ENCODE measurements at regions not wholly inside any gene's neighbourhood (a gene's known extent, or its start where the extent isn't known, plus 50 kb on each side); places are given as distances from the start of the nearest gene placed in this dataset.

GRCh38 chr6:87791029-87791428, 89.0 kb upstream of the AKIRIN2 start:
- Histone ChIP-seq H3K36me3 (ENCODE audit: insufficient read depth, low read length) (no peaks in the 10 kb centered on the region), H3K4me1 (ENCODE audit: insufficient read depth, low read length) (no peaks in the 10 kb centered on the region), H3K4me3 (ENCODE audit: low read length) (no peak overlapping the region), H3K27me3 (ENCODE audit: insufficient read depth, low read length, poor library complexity, severe bottlenecking) (no peaks in the 10 kb centered on the region), H3K27ac (ENCODE audit: low read depth, low read length) (no peak overlapping the region), H3K9me3 (ENCODE audit: low read length) (no peaks in the 10 kb centered on the region)
- H3K4me3 Mint-ChIP-seq, result no peak overlapping the region
- no peak for DNase-seq
- ChIA-PET CTCF (no interaction called here), POLR2A (no interaction called here)
- no peak overlapping the region for H3K27ac Mint-ChIP-seq
- no peaks in the 10 kb centered on the region for H3K4me1 Mint-ChIP-seq
- no peaks in the 10 kb centered on the region for H3K36me3 Mint-ChIP-seq
- H3K27me3 Mint-ChIP-seq, result no peaks in the 10 kb centered on the region
- H3K9me3 Mint-ChIP-seq, result no peaks in the 10 kb centered on the region

- Histone ChIP-seq H3K4me3 (ENCODE audit: low read length) (no peak overlapping the region), H3K4me1 (ENCODE audit: insufficient read depth, low read length) (no peaks in the 10 kb centered on the region), H3K27ac (ENCODE audit: low read depth, low read length) (no peak overlapping the region), H3K27me3 (ENCODE audit: insufficient read depth, low read length, poor library complexity, severe bottlenecking) (no peaks in the 10 kb centered on the region), H3K9me3 (ENCODE audit: low read length) (no peaks in the 10 kb centered on the region), H3K36me3 (ENCODE audit: insufficient read depth, low read length) (no peaks in the 10 kb centered on the region)
- ChIA-PET CTCF (interaction anchor here (0.7 kb wide), 1 partner anchor 85 kb away, joined by 3 read pairs; no protein-coding TSS in a partner anchor), POLR2A (no interaction called here)
- Mint-ChIP-seq H3K27me3 (no peaks in the 10 kb centered on the region), H3K4me1 (no peaks in the 10 kb centered on the region), H3K27ac (no peak overlapping the region), H3K4me3 (no peak overlapping the region), H3K36me3 (no peaks in the 10 kb centered on the region), H3K9me3 (no peaks in the 10 kb centered on the region)
- DNase-seq, result no peak
Observed at GRCh38 chr6:87789900-87790290, 87.9 kb upstream of the AKIRIN2 start.

GRCh38 chr6:87789198-87789899, 87.3 kb upstream of the AKIRIN2 start:
- H3K27me3 ChIP-seq (ENCODE audit: insufficient read depth, low read length, poor library complexity, severe bottlenecking), result no peaks in the 10 kb centered on the region
- no peaks in the 10 kb centered on the region for H3K9me3 Mint-ChIP-seq
- no peak overlapping the region for H3K4me3 ChIP-seq (ENCODE audit: low read length)
- H3K27ac ChIP-seq (ENCODE audit: low read depth, low read length), result no peak overlapping the region
- no peaks in the 10 kb centered on the region for H3K4me1 ChIP-seq (ENCODE audit: insufficient read depth, low read length)
- POLR2A ChIA-PET, result no interaction called here
- peak overlapping the region in 2 of 8 donors; percentile 30 to 31 for H3K27ac Mint-ChIP-seq
- H3K9me3 ChIP-seq (ENCODE audit: low read length), result no peaks in the 10 kb centered on the region
- no peaks in the 10 kb centered on the region for H3K36me3 ChIP-seq (ENCODE audit: insufficient read depth, low read length)
- CTCF ChIA-PET, result interaction anchor here (0.7 kb wide), 1 partner anchor 85 kb away, joined by 3 read pairs; no protein-coding TSS in a partner anchor
- no peak for DNase-seq
- H3K36me3 Mint-ChIP-seq, result no peaks in the 10 kb centered on the region
- H3K4me1 Mint-ChIP-seq, result no peaks in the 10 kb centered on the region
- H3K4me3 Mint-ChIP-seq, result no peak overlapping the region
- H3K27me3 Mint-ChIP-seq, result no peaks in the 10 kb centered on the region

GRCh38 chr6:87788141-87788540, 86.1 kb upstream of the AKIRIN2 start:
- Histone ChIP-seq H3K27ac (ENCODE audit: low read depth, low read length) (no peak overlapping the region), H3K4me1 (ENCODE audit: insufficient read depth, low read length) (no peaks in the 10 kb centered on the region), H3K36me3 (ENCODE audit: insufficient read depth, low read length) (no peaks in the 10 kb centered on the region), H3K27me3 (ENCODE audit: insufficient read depth, low read length, poor library complexity, severe bottlenecking) (no peaks in the 10 kb centered on the region), H3K4me3 (ENCODE audit: low read length) (no peak overlapping the region), H3K9me3 (ENCODE audit: low read length) (no peaks in the 10 kb centered on the region)
- no peaks in the 10 kb centered on the region for H3K36me3 Mint-ChIP-seq
- ChIA-PET POLR2A (no interaction called here), CTCF (no interaction called here)
- no peaks in the 10 kb centered on the region for H3K4me1 Mint-ChIP-seq
- no peak overlapping the region for H3K4me3 Mint-ChIP-seq
- H3K27ac Mint-ChIP-seq, result no peak overlapping the region
- no peaks in the 10 kb centered on the region for H3K9me3 Mint-ChIP-seq
- no peak for DNase-seq
- H3K27me3 Mint-ChIP-seq, result peaks cover 0 to 2% of the 10 kb centered on the region in 2 donors

DNA sequence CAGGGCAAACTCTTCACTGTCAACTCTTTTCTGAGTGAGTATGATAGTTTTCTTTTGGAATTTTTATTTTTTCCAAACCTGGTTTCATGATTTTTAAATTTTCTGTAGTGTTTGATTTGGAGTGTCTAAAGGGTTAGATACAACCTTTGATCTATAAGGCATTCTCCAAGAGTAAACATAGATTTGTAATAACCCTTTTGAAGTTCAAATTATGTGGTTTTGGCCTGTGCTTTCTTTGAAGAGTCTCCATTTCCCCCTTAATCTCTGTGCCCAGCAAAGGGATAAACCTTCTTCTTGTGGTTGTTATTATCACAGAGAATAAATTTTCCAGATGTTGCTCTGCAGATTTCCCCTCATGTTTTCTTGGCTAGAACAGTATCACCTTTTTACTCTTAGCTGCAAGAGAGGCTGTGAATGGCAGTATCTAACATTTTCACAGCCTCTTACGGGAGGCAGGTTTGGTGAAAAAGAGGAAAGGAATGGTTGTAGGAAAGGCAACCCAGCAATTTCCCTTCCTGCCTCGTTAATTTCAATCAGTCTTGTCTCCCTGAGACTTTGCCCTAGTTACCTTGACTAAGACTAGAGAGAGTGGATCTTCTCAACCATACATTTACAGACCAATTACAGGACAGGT, 83.3 kb upstream of the AKIRIN2 start:
- peaks cover 0 to 4% of the 10 kb centered on the region in 2 donors for H3K27me3 Mint-ChIP-seq

DNA sequence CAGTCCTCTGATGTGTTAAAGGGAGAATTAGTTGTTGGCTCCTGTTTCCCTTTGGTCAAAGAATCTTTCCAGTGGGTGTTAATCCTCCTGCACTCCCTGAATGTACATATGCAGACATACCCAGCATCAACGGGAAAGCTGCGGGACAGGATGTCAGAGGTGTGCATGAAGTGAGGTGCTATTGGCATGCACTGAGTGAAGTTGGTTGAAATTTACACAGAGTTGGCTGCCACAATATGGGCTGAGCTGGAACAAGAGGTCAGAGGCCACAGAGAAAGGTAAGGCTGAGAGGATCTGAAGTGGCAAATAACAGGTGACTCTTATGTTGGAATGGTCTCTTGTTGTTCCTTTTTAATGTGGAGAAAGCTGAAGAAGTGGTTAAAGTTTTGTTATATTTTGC, 82.7 kb upstream of the AKIRIN2 start:
- POLR2A ChIA-PET, result interaction anchor here (0.6 kb wide), 1 partner anchor 58 kb away, joined by 4 read pairs; no protein-coding TSS in a partner anchor
- Histone ChIP-seq H3K9me3 (ENCODE audit: low read length) (no peaks in the 10 kb centered on the region), H3K4me1 (ENCODE audit: insufficient read depth, low read length) (no peaks in the 10 kb centered on the region), H3K36me3 (ENCODE audit: insufficient read depth, low read length) (no peaks in the 10 kb centered on the region), H3K4me3 (ENCODE audit: low read length) (no peak overlapping the region), H3K27ac (ENCODE audit: low read depth, low read length) (no peak overlapping the region), H3K27me3 (ENCODE audit: insufficient read depth, low read length, poor library complexity, severe bottlenecking) (no peaks in the 10 kb centered on the region)
- Mint-ChIP-seq H3K4me3 (no peak overlapping the region), H3K27me3 (peaks cover 0 to 4% of the 10 kb centered on the region in 2 donors), H3K27ac (no peak overlapping the region), H3K36me3 (no peaks in the 10 kb centered on the region), H3K4me1 (no peaks in the 10 kb centered on the region), H3K9me3 (no peaks in the 10 kb centered on the region)
- CTCF ChIA-PET, result no interaction called here
- DNase-seq, result no peak

More for the DNA sequence above, 83.3 kb upstream of the AKIRIN2 start:
- Mint-ChIP-seq H3K4me3 (no peak overlapping the region), H3K4me1 (no peaks in the 10 kb centered on the region), H3K9me3 (no peaks in the 10 kb centered on the region), H3K27ac (no peak overlapping the region), H3K36me3 (no peaks in the 10 kb centered on the region)
- Histone ChIP-seq H3K4me3 (ENCODE audit: low read length) (no peak overlapping the region), H3K9me3 (ENCODE audit: low read length) (no peaks in the 10 kb centered on the region), H3K4me1 (ENCODE audit: insufficient read depth, low read length) (no peaks in the 10 kb centered on the region), H3K27ac (ENCODE audit: low read depth, low read length) (no peak overlapping the region), H3K36me3 (ENCODE audit: insufficient read depth, low read length) (no peaks in the 10 kb centered on the region), H3K27me3 (ENCODE audit: insufficient read depth, low read length, poor library complexity, severe bottlenecking) (no peaks in the 10 kb centered on the region)
- ChIA-PET POLR2A (no interaction called here), CTCF (no interaction called here)
- DNase-seq, result no peak

DNA sequence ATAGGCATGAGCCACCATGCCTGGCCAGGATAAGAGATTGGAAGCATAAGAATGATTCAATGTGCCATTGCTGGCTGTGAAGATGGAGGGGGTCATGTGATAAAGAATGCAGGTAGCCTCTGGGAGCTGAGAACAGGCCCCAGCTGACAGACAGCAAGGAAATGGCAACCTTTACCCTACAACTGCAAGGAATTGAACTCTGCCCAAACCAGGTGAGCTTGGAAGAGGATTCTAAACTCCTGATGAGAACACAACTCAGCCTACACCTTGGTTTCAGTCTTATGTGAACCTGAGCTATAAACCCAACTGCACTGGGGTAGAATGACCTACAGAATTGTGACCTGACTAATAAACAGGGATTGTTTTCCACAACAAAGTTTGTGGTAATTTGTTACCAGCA, 82.0 kb upstream of the AKIRIN2 start:
- H3K9me3 ChIP-seq (ENCODE audit: low read length), result no peaks in the 10 kb centered on the region
- ChIA-PET POLR2A (interaction anchor here (0.6 kb wide), 1 partner anchor 58 kb away, joined by 4 read pairs; no protein-coding TSS in a partner anchor), CTCF (no interaction called here)
- H3K4me1 ChIP-seq (ENCODE audit: insufficient read depth, low read length), result no peaks in the 10 kb centered on the region
- no peaks in the 10 kb centered on the region for H3K36me3 Mint-ChIP-seq
- H3K4me3 Mint-ChIP-seq, result no peak overlapping the region
- no peaks in the 10 kb centered on the region for H3K9me3 Mint-ChIP-seq
- no peaks in the 10 kb centered on the region for H3K36me3 ChIP-seq (ENCODE audit: insufficient read depth, low read length)
- no peak overlapping the region for H3K4me3 ChIP-seq (ENCODE audit: low read length)
- no peaks in the 10 kb centered on the region for H3K4me1 Mint-ChIP-seq
- H3K27me3 Mint-ChIP-seq, result peaks cover 0 to 4% of the 10 kb centered on the region in 2 donors
- no peak for DNase-seq
- no peak overlapping the region for H3K27ac Mint-ChIP-seq
- no peak overlapping the region for H3K27ac ChIP-seq (ENCODE audit: low read depth, low read length)
- H3K27me3 ChIP-seq (ENCODE audit: insufficient read depth, low read length, poor library complexity, severe bottlenecking), result no peaks in the 10 kb centered on the region

- ChIA-PET POLR2A (interaction anchor here (0.6 kb wide), 1 partner anchor 51 kb away, joined by 3 read pairs; no protein-coding TSS in a partner anchor), CTCF (no interaction called here)
- Mint-ChIP-seq H3K27me3 (peaks cover 0 to 4% of the 10 kb centered on the region in 2 donors), H3K4me1 (peaks cover 0 to 4% (median 0%) of the 10 kb centered on the region in 3 donors), H3K9me3 (no peaks in the 10 kb centered on the region), H3K4me3 (no peak overlapping the region), H3K27ac (no peak overlapping the region), H3K36me3 (no peaks in the 10 kb centered on the region)
- Histone ChIP-seq H3K27ac (ENCODE audit: low read depth, low read length) (no peak overlapping the region), H3K9me3 (ENCODE audit: low read length) (no peaks in the 10 kb centered on the region), H3K36me3 (ENCODE audit: insufficient read depth, low read length) (no peaks in the 10 kb centered on the region), H3K27me3 (ENCODE audit: insufficient read depth, low read length, poor library complexity, severe bottlenecking) (no peaks in the 10 kb centered on the region), H3K4me1 (ENCODE audit: insufficient read depth, low read length) (no peaks in the 10 kb centered on the region), H3K4me3 (ENCODE audit: low read length) (no peak overlapping the region)
- DNase-seq, result no peak
Observed at GRCh38 chr6:87779542-87779941, 77.5 kb upstream of the AKIRIN2 start.
